ENCODE measurements at regions not wholly inside any gene's neighbourhood (a gene's known extent, or its start where the extent isn't known, plus 50 kb on each side); places are given as distances from the start of the nearest gene placed in this dataset.

DNA sequence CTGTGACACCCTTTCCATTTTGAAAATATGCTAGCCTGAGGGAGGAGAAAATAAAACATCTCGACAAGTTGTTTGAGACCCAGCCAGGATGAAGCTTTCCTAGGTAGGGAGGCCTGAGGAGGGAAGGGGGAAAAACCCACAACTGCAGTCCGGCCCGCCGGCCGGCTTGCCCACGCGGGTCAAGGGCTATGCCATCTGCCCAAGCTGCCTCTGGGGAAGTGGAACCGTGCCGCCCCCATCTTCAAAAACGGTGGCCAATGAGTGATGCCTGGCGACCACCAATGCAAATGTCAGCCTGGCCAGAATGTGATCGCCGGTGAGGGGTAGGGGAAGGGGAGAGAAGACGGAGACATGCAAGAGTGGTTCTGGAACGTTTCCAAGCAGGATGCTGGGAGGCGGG, 263.5 kb upstream of the ALG10B start (continued):
- no peak for TF ChIP-seq CHD7 (IDR thresholded peaks at IDR 0.05; ENCODE audit: insufficient replicate concordance, low read length)
- no peak for TF ChIP-seq SRF (IDR thresholded peaks at IDR 0.05; ENCODE audit: low read depth, low read length)
- no peak for TF ChIP-seq YY1 (IDR thresholded peaks at IDR 0.05; ENCODE audit: low read depth, low read length)
- TF ChIP-seq RBBP5 (IDR thresholded peaks at IDR 0.05; ENCODE audit: borderline replicate concordance, low read depth, low read length): no peak
- TF ChIP-seq NANOG (IDR thresholded peaks at IDR 0.05; ENCODE audit: insufficient read depth, low read depth, low read length, poor library complexity, severe bottlenecking): no peak
- no peak for TF ChIP-seq POLR2A (IDR thresholded peaks at IDR 0.05; ENCODE audit: control extremely low read depth in 1 of 2, low read depth in 2 of 2, low read length in 2 of 2)
- no peak for TF ChIP-seq SUZ12 (IDR thresholded peaks at IDR 0.05; ENCODE audit: low read length)
- TF ChIP-seq HDAC6 (IDR thresholded peaks at IDR 0.05; ENCODE audit: low read depth, low read length): no peak
